Activated T-helper 2 cell treated with anti-CD3 and anti-CD28 coated beads, Interferon-gamma antibody, Interleukin-2, Interleukin-4, amounts not matched to agents 10 μg/mL and 5 μg/mL and 100 μg/mL, durations not matched to agents 14 hours and 24 hours and 36 hours (primary cell): ENCODE measurements at regions not wholly inside any gene's neighbourhood (a gene's known extent, or its start where the extent isn't known, plus 50 kb on each side); places are given as distances from the start of the nearest gene placed in this dataset.

Source experiments
- DNase-seq: peaks from one replicate; pipeline ENCODE4 v3.0.0; 2021; ENCODE audit warnings: low spot score
- H3K27ac Mint-ChIP-seq: one replicate; pipeline ENCODE4 v1.8.0; 2021; ENCODE audit warnings: mixed read lengths
- H3K27me3 Mint-ChIP-seq: one replicate; pipeline ENCODE4 v1.8.0; 2021; ENCODE audit warnings: low read depth, mixed read lengths
- H3K36me3 Mint-ChIP-seq: one replicate; pipeline ENCODE4 v1.8.0; 2021; ENCODE audit warnings: low read depth, mixed read lengths
- H3K4me1 Mint-ChIP-seq: one replicate; pipeline ENCODE4 v1.8.0; 2021; ENCODE audit warnings: low read depth, mixed read lengths
- H3K4me3 Mint-ChIP-seq: one replicate; pipeline ENCODE4 v1.8.0; 2021; ENCODE audit warnings: low read depth, mild to moderate bottlenecking, moderate library complexity, mixed read lengths
- H3K9me3 Mint-ChIP-seq: one replicate; pipeline ENCODE4 v1.8.0; 2021; ENCODE audit warnings: mixed read lengths
- intact Hi-C: fragments of 100-400 bp; cut with micrococcal nuclease; formaldehyde crosslinking; loops from one replicate; pipeline ENCODE4 v1.15.1; 2023

DNA sequence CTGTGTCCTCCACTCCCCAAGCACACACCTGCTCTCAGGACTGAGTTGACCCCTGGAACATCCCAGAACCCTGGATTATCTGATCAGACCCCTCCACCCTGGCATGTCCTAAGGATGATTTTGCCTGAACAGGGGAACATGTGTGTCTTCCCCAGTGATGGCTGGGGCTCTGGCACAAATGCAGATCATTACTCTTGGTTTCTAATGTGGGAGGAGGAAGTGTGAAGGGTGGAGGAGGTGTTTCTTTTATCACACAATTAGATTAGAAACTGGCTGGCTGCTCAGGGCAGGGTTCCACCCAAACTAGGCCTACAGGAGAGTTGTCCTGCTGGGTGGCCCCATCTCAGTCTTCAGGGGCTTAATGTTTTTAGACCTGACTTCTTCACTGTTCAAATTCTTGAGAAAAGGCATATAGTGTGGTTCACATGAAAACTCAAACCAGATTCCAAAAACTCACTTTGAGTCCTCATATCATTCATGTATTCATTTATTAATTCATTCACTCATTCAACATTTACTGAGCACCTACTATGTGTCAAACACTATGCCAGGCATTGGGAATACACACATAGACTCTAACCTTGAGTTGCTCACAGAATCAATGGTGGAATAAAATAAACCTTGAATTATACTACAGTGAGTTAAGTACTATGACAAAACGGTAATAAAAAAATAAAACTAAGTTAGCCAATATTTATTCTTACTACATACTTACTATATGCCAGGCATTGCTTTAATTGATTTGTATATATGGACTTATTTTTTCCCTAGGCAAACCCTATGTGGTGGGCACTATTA lies 221.8 kb upstream of the JUN start:
- Mint-ChIP-seq H3K4me1 (peaks cover 46% of the 10 kb centered on the region), H3K4me3 (no peak overlapping the region), H3K9me3 (no peaks in the 10 kb centered on the region), H3K27ac (peak overlapping the region; percentile 19), H3K27me3 (no peaks in the 10 kb centered on the region), H3K36me3 (no peaks in the 10 kb centered on the region)
- no peak for DNase-seq
- intact Hi-C loops = loop anchor here (1.0 to 5.0 kb wide), 6 partner anchors 15 to 427 kb away; partner anchors contain the start of gene JUN

DNA sequence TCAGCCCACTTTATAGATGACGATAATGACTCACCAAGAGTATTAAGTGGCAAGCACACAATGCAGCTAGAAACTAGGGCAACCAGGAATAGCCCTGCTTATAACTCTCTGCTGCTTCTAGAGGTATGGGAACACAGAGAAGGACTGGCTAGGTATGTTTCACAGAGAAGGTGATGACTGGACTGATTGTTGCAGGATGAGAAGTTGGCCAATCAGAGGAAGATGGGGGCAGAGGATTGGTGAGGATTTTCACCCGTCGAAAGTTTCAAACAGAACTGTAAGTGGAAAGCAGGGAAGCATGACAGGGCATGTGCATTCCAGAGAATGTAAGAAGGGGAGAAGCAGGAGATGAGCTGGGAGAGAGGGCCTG lies 222.4 kb upstream of the JUN start:
- no peaks in the 10 kb centered on the region for H3K9me3 Mint-ChIP-seq
- H3K4me3 Mint-ChIP-seq = no peak overlapping the region
- peak overlapping the region; percentile 54 for H3K27ac Mint-ChIP-seq
- intact Hi-C loops = loop anchor here (5.0 kb wide), 5 partner anchors 79 to 426 kb away; partner anchors contain the start of gene JUN
- no peaks in the 10 kb centered on the region for H3K36me3 Mint-ChIP-seq
- no peaks in the 10 kb centered on the region for H3K27me3 Mint-ChIP-seq
- peaks cover 47% of the 10 kb centered on the region for H3K4me1 Mint-ChIP-seq
- no peak for DNase-seq

DNA sequence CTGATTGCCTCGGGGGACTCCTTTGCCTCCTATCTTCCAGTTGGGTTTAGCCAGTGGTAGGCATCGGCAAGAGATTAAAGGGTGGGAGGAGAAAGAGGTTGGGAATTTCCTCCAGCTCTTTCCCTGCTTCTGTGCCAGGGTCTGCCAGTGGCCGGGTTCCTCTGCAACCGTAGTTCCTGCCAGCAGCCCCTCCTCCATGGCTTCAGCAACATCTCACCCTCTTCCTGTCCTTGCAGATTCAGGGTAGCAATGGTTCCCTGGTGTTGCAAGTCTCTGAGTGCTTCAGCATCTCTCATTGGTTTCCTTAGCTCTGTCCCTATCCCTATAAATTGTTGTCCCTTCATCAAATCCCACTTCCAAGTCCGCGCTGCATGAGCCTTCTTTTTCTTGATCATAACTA lies 223.1 kb upstream of the JUN start:
- DNase-seq = no peak
- intact Hi-C loops = loop anchor here (5.0 kb wide), 5 partner anchors 80 to 425 kb away; partner anchors contain the start of gene JUN
- H3K27ac Mint-ChIP-seq = peak overlapping the region; percentile 9
- H3K27me3 Mint-ChIP-seq = no peaks in the 10 kb centered on the region
- no peaks in the 10 kb centered on the region for H3K36me3 Mint-ChIP-seq
- H3K9me3 Mint-ChIP-seq = no peaks in the 10 kb centered on the region
- H3K4me1 Mint-ChIP-seq = peaks cover 51% of the 10 kb centered on the region
- no peak overlapping the region for H3K4me3 Mint-ChIP-seq

DNA sequence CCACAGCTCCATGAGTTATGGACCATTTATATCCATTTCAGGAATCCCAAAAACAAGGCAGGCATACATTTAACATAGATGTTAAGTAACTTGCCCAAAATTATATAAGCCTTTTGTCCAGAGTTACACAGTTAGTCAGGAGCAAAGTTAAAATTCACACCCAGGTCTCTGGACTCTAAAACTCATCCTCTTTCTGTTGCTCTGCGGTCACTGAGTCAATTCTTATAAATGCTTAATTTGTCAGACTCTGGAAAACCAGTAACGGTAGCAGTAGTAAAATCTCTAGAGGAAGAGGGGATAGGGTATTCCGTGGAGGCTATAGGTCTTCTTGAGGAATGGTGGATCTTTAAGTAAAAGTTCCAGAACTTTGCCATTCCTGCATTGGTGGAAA lies 223.6 kb upstream of the JUN start:
- DNase-seq = no peak
- H3K4me1 Mint-ChIP-seq = peaks cover 51% of the 10 kb centered on the region

DNA sequence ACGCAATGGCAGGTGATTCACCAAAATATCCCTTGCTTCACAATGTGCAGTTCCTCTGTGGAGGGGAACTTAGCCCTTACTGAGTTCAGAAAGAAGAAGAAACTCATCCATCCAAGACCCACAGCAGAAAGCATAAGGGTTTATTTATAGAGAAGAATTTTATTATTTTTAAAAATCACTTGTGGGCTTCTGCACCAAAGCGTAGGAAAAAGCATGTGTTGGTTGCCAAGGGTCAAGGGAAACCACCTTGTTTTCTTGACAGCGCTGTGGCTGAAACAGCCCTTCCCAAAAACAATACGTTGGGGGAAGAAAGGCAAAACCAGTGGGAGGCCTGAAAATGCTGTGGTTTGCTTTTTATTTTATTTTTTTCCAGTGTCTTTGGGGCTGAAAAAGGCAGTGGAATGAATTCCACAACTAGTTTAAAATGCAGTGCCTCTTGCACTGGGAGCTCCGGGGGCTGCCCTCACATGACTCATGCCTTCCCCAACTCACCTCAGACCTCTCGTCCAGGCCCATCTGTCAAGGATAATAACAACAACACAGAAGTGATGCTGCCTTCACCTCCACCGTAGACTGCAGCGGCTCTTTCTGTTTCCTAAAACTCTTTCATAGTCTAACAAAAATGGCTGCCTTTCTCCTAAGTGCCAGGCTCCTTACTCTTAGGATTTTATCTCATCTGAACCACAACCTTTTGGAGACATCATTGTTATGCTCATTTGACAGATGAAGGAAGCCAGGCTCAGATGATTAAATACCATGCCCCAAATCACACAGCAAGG lies 224.2 kb upstream of the JUN start:
- H3K36me3 Mint-ChIP-seq = no peaks in the 10 kb centered on the region
- peak overlapping the region; percentile 85 for H3K27ac Mint-ChIP-seq
- intact Hi-C loops = loop anchor here (1.0 to 5.0 kb wide), 6 partner anchors 18 to 424 kb away; partner anchors contain the start of gene JUN
- no peak overlapping the region for H3K4me3 Mint-ChIP-seq
- peaks cover 55% of the 10 kb centered on the region for H3K4me1 Mint-ChIP-seq
- no peaks in the 10 kb centered on the region for H3K27me3 Mint-ChIP-seq
- H3K9me3 Mint-ChIP-seq = no peaks in the 10 kb centered on the region
- no peak for DNase-seq

More for the DNA sequence above, 223.6 kb upstream of the JUN start:
- no peaks in the 10 kb centered on the region for H3K36me3 Mint-ChIP-seq
- H3K27me3 Mint-ChIP-seq = no peaks in the 10 kb centered on the region
- H3K27ac Mint-ChIP-seq = peak overlapping the region; percentile 9
- no peaks in the 10 kb centered on the region for H3K9me3 Mint-ChIP-seq
- intact Hi-C loops = loop anchor here (5.0 kb wide), 5 partner anchors 80 to 425 kb away; partner anchors contain the start of gene JUN
- no peak overlapping the region for H3K4me3 Mint-ChIP-seq

DNA sequence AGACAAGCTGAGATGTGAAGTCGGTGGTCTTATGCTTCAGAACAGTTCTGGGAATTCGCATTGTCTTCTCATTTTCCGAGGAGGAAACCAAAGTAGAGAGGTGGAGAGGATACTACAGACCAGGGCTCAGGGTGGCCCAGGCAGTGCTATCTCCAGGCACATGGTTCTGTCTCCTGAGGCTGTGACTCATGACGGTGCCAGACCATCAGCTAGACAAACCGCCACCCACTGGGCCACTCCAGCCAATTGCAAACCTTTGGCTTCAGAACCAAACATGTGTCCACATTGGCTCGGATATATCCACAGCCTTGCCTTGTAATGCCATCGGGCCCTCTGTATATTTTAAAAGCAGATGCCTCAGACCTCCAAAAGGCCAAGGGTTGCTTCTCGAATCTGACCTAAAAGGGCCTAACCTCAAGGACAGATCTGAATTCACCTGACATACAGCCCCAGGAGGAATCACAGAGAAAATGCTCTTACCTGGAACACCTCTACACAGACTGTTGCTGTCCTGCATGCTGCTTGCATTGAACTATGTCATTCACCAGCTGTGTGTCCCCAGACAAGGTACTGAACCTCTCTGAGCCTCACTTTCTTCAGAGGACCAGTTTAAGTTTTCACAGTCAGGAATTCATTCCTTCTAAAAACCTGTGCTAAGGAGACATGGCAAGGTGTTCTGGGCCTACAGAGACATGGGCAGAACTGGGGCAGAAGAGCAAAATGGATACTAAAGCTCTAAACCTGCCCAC lies 224.9 kb upstream of the JUN start:
- Mint-ChIP-seq H3K27ac (peak overlapping the region; percentile 85), H3K27me3 (no peaks in the 10 kb centered on the region), H3K4me1 (peaks cover 56% of the 10 kb centered on the region), H3K36me3 (no peaks in the 10 kb centered on the region), H3K9me3 (no peaks in the 10 kb centered on the region), H3K4me3 (no peak overlapping the region)
- intact Hi-C loops = loop anchor here (1.0 to 5.0 kb wide), 6 partner anchors 18 to 424 kb away; partner anchors contain the start of gene JUN
- no peak for DNase-seq

DNA sequence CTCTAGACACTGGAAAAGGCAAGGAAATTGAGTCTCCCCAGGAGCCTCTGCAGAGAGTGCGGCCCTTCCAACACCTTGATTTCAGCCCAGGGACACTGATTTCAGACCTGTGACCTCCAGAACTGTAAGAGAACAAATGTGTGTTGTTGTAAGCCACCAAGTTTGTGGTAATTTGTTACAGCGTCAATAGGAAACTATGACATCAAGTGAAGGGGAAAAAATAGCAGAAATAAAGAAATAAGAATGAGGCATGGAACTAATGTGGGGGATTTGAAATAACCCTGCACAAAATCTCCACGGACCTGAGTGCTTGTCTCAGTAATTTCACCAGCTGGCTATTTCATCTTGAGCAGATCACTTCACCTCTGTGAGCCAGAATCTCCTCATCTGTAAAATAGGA lies 227.8 kb upstream of the JUN start:
- DNase-seq = no peak
- H3K4me3 Mint-ChIP-seq = no peak overlapping the region
- H3K9me3 Mint-ChIP-seq = no peaks in the 10 kb centered on the region
- intact Hi-C loops = no loop called here
- no peaks in the 10 kb centered on the region for H3K36me3 Mint-ChIP-seq
- H3K27me3 Mint-ChIP-seq = no peaks in the 10 kb centered on the region
- H3K4me1 Mint-ChIP-seq = peaks cover 52% of the 10 kb centered on the region
- no peak overlapping the region for H3K27ac Mint-ChIP-seq

DNA sequence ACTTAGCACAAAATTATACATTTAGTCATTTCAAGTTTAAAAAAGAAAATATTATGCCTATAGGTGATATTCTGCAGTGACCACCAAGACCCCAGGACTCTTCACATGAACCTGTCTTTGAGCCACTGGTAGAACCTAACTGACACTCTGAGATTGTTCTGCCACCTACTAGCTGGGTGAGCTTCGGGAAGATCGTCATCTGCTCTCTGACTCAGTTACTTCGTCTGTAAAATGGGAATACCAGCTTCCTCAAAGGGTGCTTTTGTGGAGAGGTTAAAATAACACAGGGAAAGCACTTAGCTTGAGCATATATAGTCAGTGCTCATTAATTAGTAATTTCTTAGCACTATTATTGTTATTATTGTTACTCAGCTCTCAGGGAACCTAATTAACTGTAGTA lies 228.5 kb upstream of the JUN start:
- DNase-seq = no peak
- no peaks in the 10 kb centered on the region for H3K36me3 Mint-ChIP-seq
- no peaks in the 10 kb centered on the region for H3K27me3 Mint-ChIP-seq
- H3K9me3 Mint-ChIP-seq = no peaks in the 10 kb centered on the region
- intact Hi-C loops = no loop called here
- no peak overlapping the region for H3K4me3 Mint-ChIP-seq
- no peak overlapping the region for H3K27ac Mint-ChIP-seq
- H3K4me1 Mint-ChIP-seq = peaks cover 45% of the 10 kb centered on the region

DNA sequence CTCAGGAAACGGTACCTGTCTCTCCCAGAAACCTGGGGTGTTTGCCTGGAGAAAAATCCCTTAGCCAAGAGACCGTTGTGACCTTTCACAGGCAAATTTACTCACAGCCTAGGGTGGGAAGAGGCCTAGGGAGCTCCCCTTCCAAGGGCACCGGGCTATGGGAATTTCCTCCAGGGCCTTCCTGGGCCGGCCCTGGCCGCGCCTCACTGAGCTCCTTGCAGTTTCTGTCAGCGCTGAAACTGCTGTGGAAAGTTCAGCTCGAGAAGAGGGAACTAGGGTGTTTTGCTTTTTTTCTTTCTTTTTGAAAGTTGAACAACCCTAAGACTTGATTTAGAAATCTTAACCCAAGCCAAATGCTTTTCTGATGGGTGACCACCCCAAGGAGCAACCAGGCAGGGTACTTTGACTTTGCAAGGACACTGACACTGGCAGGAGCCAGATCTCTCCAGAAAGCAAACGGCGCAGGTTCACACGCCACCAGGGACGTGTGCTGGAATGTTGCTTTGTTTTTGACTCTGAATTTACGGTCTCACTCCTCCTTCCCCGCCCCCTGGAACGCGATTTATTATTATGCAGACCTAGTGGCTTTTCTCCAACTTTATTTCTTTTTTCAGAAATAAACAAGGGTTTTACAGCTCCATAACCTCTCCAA lies 229.6 kb upstream of the JUN start:
- Mint-ChIP-seq H3K27me3 (no peaks in the 10 kb centered on the region), H3K4me1 (peaks cover 42% of the 10 kb centered on the region), H3K27ac (no peak overlapping the region), H3K36me3 (no peaks in the 10 kb centered on the region), H3K4me3 (no peak overlapping the region), H3K9me3 (no peaks in the 10 kb centered on the region)
- intact Hi-C loops = no loop called here
- DNase-seq = no peak

DNA sequence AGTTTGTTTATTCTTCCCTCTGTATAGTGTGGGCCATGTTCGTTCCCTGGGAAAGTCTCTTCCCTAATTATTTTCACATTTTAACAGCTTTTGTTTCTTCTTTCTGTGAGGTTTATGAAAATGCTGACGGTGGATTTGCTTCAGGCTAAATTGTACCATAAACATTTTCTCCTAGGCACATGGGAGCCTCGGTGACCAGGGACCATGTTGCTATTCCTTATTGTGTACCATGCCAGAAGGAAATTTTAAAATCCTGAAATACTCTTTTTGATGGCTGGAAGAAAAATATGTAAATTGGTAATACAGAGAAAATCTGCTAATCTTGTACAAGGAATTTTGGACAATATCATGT lies 230.1 kb upstream of the JUN start:
- DNase-seq = no peak
- intact Hi-C loops = no loop called here
- no peak overlapping the region for H3K27ac Mint-ChIP-seq
- peaks cover 3% of the 10 kb centered on the region for H3K9me3 Mint-ChIP-seq
- H3K4me3 Mint-ChIP-seq = no peak overlapping the region
- H3K36me3 Mint-ChIP-seq = no peaks in the 10 kb centered on the region
- peaks cover 42% of the 10 kb centered on the region for H3K4me1 Mint-ChIP-seq
- H3K27me3 Mint-ChIP-seq = no peaks in the 10 kb centered on the region

DNA sequence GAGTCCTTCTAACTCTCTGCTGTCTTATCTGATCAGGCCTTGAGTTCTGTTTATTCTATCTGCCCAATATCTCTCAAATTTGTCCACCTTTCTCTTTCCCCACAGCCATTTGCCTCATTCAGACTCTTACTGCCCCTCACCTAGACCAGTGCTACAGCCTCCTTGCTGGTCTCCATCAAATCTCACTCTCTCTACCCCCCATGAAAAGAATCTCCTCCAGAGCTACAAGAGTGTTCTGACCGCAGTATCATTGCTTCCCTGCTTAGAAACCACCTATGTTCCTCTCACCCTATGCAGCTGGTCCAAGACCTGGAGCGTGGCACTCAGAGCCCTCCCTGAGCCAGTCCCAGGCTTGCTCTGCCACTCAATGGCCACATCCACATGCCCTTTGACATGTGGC lies 231.0 kb upstream of the JUN start:
- H3K4me3 Mint-ChIP-seq = no peak overlapping the region
- H3K27ac Mint-ChIP-seq = peak overlapping the region; percentile 1
- H3K4me1 Mint-ChIP-seq = peaks cover 46% of the 10 kb centered on the region
- intact Hi-C loops = no loop called here
- no peaks in the 10 kb centered on the region for H3K27me3 Mint-ChIP-seq
- no peak for DNase-seq
- peaks cover 5% of the 10 kb centered on the region for H3K9me3 Mint-ChIP-seq
- peaks cover 2% of the 10 kb centered on the region for H3K36me3 Mint-ChIP-seq

DNA sequence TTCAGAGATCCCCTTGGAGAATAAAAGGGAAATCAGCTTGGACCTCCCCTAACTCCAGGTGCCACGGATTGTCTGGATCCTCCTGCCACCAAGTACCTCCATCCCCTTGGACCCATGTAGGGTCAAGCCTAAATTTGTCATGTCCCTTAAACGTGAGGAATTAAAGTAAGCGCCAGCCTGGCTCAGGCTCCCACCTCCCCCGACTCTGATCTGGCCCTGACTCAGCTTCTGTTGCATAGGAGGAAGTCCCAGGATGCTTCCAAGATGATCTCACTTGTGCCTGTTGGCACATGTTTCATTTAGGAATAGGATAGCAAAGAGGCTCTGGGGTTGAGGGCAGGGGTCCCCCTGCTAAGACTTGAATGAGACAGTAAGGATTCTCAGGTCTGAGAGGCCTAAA lies 231.9 kb upstream of the JUN start:
- no peak for DNase-seq
- Mint-ChIP-seq H3K36me3 (peaks cover 4% of the 10 kb centered on the region), H3K9me3 (peaks cover 7% of the 10 kb centered on the region), H3K4me3 (no peak overlapping the region), H3K27me3 (no peaks in the 10 kb centered on the region), H3K4me1 (peaks cover 54% of the 10 kb centered on the region), H3K27ac (no peak overlapping the region)
- intact Hi-C loops = no loop called here
